Liver (tissue), 8 donors: ENCODE measurements at regions not wholly inside any gene's neighbourhood (a gene's known extent, or its start where the extent isn't known, plus 50 kb on each side); places are given as distances from the start of the nearest gene placed in this dataset.

ENCODE experiments used
- DNase-seq: peaks from one replicate; pipeline ENCODE4 v3.0.0-alpha.2; 2017; ENCODE audit warnings: low spot score
- H3K27ac ChIP-seq, 2 donors: one replicate each; pipeline ENCODE4 v1.7.0; 2013; ENCODE audit warnings: inconsistent platforms in 2 of 2, low read length in 2 of 2, control low read depth in 1 of 2, low read depth in 1 of 2, mild to moderate bottlenecking in 1 of 2
- H3K27me3 ChIP-seq, 4 donors: one replicate each; pipeline versions ENCODE4 v1.6.1 to v1.7.0; 2013; ENCODE audit warnings: low read length in 3 of 4, inconsistent platforms in 1 of 4, mild to moderate bottlenecking in 1 of 4, moderate library complexity in 1 of 4; ENCODE audit not compliant: control insufficient read depth in 4 of 4, insufficient read depth in 4 of 4
- H3K36me3 ChIP-seq, 4 donors: one replicate each; pipeline versions ENCODE4 v1.6.1 to v1.7.0; 2013; ENCODE audit warnings: low read length in 3 of 4, mild to moderate bottlenecking in 3 of 4, low read depth in 1 of 4, moderate library complexity in 1 of 4; ENCODE audit not compliant: control insufficient read depth in 4 of 4, insufficient read depth in 3 of 4
- H3K4me1 ChIP-seq, 4 donors: one replicate each; pipeline versions ENCODE4 v1.6.1 to v1.7.0; 2013; ENCODE audit warnings: low read length in 3 of 4, mild to moderate bottlenecking in 3 of 4, moderate library complexity in 1 of 4; ENCODE audit not compliant: control insufficient read depth in 4 of 4, insufficient read depth in 4 of 4
- H3K4me3 ChIP-seq, 3 donors: one replicate each; pipeline versions ENCODE4 v1.6.1 to v1.7.0; 2013; ENCODE audit warnings: low read length in 3 of 3, control low read depth in 1 of 3, low read depth in 1 of 3, mild to moderate bottlenecking in 1 of 3
- H3K9ac ChIP-seq, 2 donors: one replicate each; pipeline ENCODE4 v1.7.0; 2013; ENCODE audit warnings: low read length in 2 of 2, mild to moderate bottlenecking in 2 of 2, moderate library complexity in 2 of 2, control low read depth in 1 of 2, low read depth in 1 of 2
- H3K9me3 ChIP-seq, 4 donors: one replicate each; pipeline versions ENCODE4 v1.6.1 to v1.7.0; 2013; ENCODE audit warnings: low read length in 3 of 4; ENCODE audit not compliant: control insufficient read depth in 4 of 4
- ATF3 ChIP-seq: IDR thresholded peaks from 2 replicates; pipeline ENCODE4 v1.6.1; 2016; ENCODE audit warnings: antibody characterized with exemption
- CTCF ChIP-seq: fragments of 150-350 bp; IDR thresholded peaks from 2 replicates; pipeline ENCODE4 v1.5.1; 2017; ENCODE audit warnings: improper control_type of control experiment, low read depth, low read length; ENCODE audit not compliant: missing input control
- EGR1 ChIP-seq, 2 donors: IDR thresholded peaks; 2 replicates each; pipeline ENCODE4 v1.6.1; 2016 to 2018; ENCODE audit warnings: antibody characterized with exemption in 2 of 2, low read depth in 2 of 2
- FOXA1 ChIP-seq: IDR thresholded peaks from 2 replicates; pipeline ENCODE4 v1.6.1; 2016; ENCODE audit warnings: antibody characterized with exemption
- FOXA2 ChIP-seq: IDR thresholded peaks from 2 replicates; pipeline ENCODE4 v1.6.1; 2016; ENCODE audit warnings: antibody characterized with exemption
- GABPA ChIP-seq, 2 donors: IDR thresholded peaks in 1 of 2; conservative IDR thresholded peaks in 1 of 2; 2 replicates each; pipeline ENCODE4 v1.6.1; 2016; ENCODE audit warnings: antibody characterized with exemption in 2 of 2, mild to moderate bottlenecking in 1 of 2, moderate library complexity in 1 of 2
- HNF4A ChIP-seq, 2 donors: conservative IDR thresholded peaks; 2 replicates each; pipeline ENCODE4 v1.6.1; 2016; ENCODE audit warnings: antibody characterized with exemption in 2 of 2, mild to moderate bottlenecking in 2 of 2
- HNF4G ChIP-seq: IDR thresholded peaks from 2 replicates; pipeline ENCODE4 v1.6.1; 2016; ENCODE audit warnings: antibody characterized with exemption
- JUND ChIP-seq, 2 donors: IDR thresholded peaks; 2 replicates each; pipeline ENCODE4 v1.6.1; 2016; ENCODE audit warnings: antibody characterized with exemption in 2 of 2
- MAX ChIP-seq: IDR thresholded peaks from 2 replicates; pipeline ENCODE4 v1.6.1; 2016; ENCODE audit warnings: antibody characterized with exemption
- NR2F2 ChIP-seq: IDR thresholded peaks from 2 replicates; pipeline ENCODE4 v1.6.1; 2016; ENCODE audit warnings: antibody characterized with exemption
- RAD21 ChIP-seq, 2 donors: IDR thresholded peaks; 2 replicates each; pipeline ENCODE4 v1.6.1; 2016; ENCODE audit warnings: antibody characterized with exemption in 2 of 2, mild to moderate bottlenecking in 2 of 2
- REST ChIP-seq: IDR thresholded peaks from 2 replicates; pipeline ENCODE4 v1.6.1; 2016; ENCODE audit warnings: antibody characterized with exemption, mild to moderate bottlenecking
- RXRA ChIP-seq, 2 donors: IDR thresholded peaks; 2 replicates each; pipeline ENCODE4 v1.6.1; 2017 to 2018; ENCODE audit warnings: antibody characterized with exemption in 2 of 2, mild to moderate bottlenecking in 1 of 2
- SP1 ChIP-seq: IDR thresholded peaks from 2 replicates; pipeline ENCODE4 v1.6.1; 2018; ENCODE audit warnings: antibody characterized with exemption, mild to moderate bottlenecking
- TAF1 ChIP-seq: conservative IDR thresholded peaks from 2 replicates; pipeline ENCODE4 v1.6.1; 2016; ENCODE audit warnings: antibody characterized with exemption, mild to moderate bottlenecking
- YY1 ChIP-seq: IDR thresholded peaks from 2 replicates; pipeline ENCODE4 v1.6.1; 2016; ENCODE audit warnings: antibody characterized with exemption, mild to moderate bottlenecking
- ZBTB33 ChIP-seq: IDR thresholded peaks from 2 replicates; pipeline ENCODE4 v1.6.1; 2016; ENCODE audit warnings: antibody characterized with exemption
- WGBS: extraction: QIAGEN DNeasy Blood & Tissue Kit; methylation state at CpG from one replicate; pipeline ENCODE4 v1.1.7; 2013; 5-methylcytosine and 5-hydroxymethylcytosine counted together
- donor health status: healthy.
- donor health status: healthy.
- donor health status: healthy.
- donor health status: healthy.
- donor health status: healthy.

- Histone ChIP-seq H3K27me3 (no peaks in the 10 kb centered on the region), H3K4me3 (no peak overlapping the region), H3K4me1 (no peaks in the 10 kb centered on the region), H3K27ac (no peak overlapping the region), H3K9me3 (peaks cover 0 to 3% (median 1%) of the 10 kb centered on the region in 4 donors), H3K36me3 (no peaks in the 10 kb centered on the region), H3K9ac (no peak overlapping the region)
- 94% methylated on average over 3 of the region's 3 CpGs for WGBS
- TF ChIP-seq HNF4A (conservative IDR thresholded peaks at IDR 0.05) (no peak), NR2F2 (no peak), FOXA1 (no peak), SP1 (no peak), RAD21 (IDR thresholded peaks at IDR 0.05) (no peak), REST (no peak), RXRA (IDR thresholded peaks at IDR 0.05) (no peak), CTCF (no peak), EGR1 (IDR thresholded peaks at IDR 0.05; ENCODE audit: low read depth in 2 of 2) (no peak), MAX (no peak), ZBTB33 (no peak), ATF3 (no peak), HNF4G (no peak), TAF1 (no peak), JUND (IDR thresholded peaks at IDR 0.05) (no peak), FOXA2 (no peak), YY1 (no peak), GABPA (IDR thresholded peaks at IDR 0.05 in 1 of 2, conservative IDR thresholded peaks at IDR 0.05 in 1 of 2) (no peak)
- DNase-seq: no peak
These were observed 104.8 kb upstream of the TRIM24 start for GRCh38 chr7:138355254-138355653.
